ENCODE measurements at regions not wholly inside any gene's neighbourhood (a gene's known extent, or its start where the extent isn't known, plus 50 kb on each side); places are given as distances from the start of the nearest gene placed in this dataset.

GRCh38 chr4:19381068-19381467, 870.6 kb upstream of the SLIT2 start:
- DNase-seq, result no peak

DNA sequence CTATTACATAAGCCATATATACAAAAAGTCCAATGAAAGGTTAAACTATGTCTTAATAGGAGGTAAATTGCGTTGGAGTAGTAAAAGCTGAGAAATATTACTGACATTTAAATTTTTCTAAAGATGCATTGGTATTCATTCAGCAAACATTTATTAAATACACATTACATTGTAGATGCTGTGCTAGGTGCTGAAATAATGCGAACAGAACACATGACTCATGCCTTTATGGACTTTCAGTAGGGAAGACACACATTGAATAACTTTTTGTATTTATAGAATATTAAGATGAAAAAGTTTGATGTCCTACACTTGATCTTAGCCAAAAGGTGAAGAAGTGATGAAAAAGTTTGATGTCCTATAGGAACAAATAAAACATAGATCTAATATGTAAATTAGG, 871.1 kb upstream of the SLIT2 start:
- no peak for DNase-seq

- DNase-seq, result no peak
Measured at GRCh38 chr4:19379191-19379708, 872.5 kb upstream of the SLIT2 start.

- no peak for DNase-seq
Measured at GRCh38 chr4:19375931-19376330, 875.8 kb upstream of the SLIT2 start.

- no peak for DNase-seq
Measured at GRCh38 chr4:19375136-19375804, 876.4 kb upstream of the SLIT2 start.

GRCh38 chr4:19372390-19372789, 879.3 kb upstream of the SLIT2 start:
- no peak for DNase-seq

DNA sequence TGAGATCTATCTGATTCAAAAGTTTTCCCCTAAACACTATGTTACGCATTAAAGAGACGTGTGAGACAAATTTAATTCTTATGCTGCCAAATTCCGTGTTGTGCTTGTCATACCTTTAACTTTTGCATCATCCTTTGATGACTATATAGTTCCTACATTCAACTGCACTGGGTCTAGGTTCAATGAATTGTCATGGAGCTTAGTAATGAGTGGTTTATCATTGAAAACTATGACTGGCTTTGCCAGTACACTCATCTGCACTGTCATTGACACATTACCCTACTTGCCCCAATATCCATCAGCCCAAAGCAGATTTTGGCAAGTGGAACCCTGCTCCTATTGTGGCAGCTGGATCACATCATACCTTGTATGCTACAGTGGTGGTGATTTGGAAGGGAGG, 882.9 kb upstream of the SLIT2 start:
- DNase-seq, result no peak

- no peak for DNase-seq
Measured at GRCh38 chr4:19366916-19367315, 884.8 kb upstream of the SLIT2 start.

DNA sequence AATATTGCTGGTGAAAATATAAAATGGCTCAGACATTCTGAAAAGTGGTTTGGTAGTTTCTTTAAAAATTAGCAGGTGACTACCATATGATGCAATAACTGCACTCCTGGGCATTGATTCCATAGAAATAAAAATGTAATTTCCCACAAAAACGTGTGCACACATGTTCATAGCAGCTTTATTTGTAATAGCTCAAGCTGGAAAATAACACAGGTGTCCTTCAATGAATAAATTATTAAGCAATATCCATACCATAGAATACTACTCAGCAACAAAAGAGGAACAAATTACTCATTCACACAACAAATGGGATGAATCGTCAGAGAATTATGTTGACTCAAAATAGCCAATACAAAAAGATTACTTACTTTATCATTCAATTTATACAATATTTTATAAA, 893.7 kb upstream of the SLIT2 start:
- no peak for DNase-seq

DNA sequence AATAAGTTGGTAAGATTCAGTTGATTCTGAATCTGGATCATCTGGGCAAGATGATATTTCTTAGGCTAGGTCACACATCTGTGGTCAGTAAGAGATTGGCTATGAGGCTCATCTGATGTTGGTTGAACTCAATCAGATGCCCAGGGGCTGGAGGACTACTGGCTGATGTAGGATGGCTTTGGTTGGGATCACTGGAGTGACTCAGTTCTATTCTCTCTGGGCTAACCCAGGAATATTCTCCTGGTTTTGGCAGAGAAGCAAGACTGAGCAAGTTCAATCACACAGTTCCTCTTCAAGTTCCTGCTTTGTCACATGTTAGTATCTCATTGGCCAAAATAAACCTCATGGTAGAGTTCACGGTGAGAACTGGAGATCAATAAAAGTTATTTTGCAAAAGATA, 902.3 kb upstream of the SLIT2 start:
- DNase-seq, result no peak

GRCh38 chr4:19348746-19349145, 903.0 kb upstream of the SLIT2 start:
- no peak for DNase-seq

GRCh38 chr4:19346636-19347035, 905.1 kb upstream of the SLIT2 start:
- DNase-seq, result no peak

DNA sequence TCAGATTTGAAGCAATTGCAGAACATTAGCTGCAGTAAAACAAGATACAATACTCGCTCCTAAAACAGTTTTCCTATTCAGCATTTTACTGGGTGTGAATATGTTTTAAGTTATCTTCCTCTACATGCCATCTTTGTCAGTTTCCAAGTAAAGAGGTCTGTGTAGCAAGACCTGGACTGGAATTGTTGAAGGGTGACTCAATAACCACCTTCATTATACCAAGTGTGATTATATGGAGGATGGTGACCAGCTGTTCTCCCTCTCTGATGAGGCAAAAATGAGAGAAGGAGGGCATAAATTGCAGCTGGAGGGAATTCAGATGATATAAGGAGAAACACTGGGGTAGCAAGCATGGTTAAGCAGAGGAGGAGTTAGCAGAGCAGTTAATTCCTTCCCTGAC, 922.1 kb upstream of the SLIT2 start:
- no peak for DNase-seq

- no peak for DNase-seq
Measured at GRCh38 chr4:19329077-19329476, 922.6 kb upstream of the SLIT2 start.

- DNase-seq, result no peak
Measured at GRCh38 chr4:19327364-19327763, 924.3 kb upstream of the SLIT2 start.

DNA sequence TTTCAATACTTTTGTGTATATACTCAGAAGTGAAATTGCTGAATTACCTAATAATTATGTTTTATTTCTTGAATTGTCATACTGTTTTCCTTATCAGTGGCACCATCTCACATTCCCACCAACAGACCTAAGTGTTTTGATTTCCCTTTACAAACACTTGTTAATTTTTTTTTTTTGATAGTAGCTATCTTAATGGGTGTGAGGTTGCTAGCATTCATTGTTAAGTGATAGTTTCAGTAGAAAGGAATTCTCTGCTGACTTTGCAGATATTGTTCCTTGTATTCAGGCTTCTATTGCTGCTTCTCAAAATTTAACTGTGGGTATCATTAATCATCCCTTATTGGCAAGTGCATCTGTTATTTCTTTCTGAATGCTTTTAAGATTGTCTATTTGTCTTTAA, 927.5 kb upstream of the SLIT2 start:
- DNase-seq, result no peak

GRCh38 chr4:19319607-19320006, 932.1 kb upstream of the SLIT2 start:
- DNase-seq, result no peak

DNA sequence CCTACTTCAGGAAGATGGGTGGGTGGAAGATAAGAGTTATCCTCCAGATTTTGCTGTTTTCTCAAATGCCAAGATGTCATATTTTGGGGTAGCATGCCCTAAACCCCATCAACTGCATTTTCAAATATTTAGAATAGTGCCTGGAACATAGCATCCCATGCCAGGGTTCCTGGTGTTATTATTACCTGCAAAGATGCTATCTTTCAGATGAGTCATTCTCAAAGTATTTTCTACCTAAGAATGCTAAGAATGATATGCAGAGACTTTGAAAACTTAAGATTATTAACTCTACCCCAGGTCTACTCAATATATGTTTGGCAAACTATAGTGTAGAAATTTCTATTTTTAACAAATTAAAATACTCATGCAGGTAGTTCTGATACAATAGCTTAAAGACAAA, 934.3 kb upstream of the SLIT2 start:
- no peak for DNase-seq

DNA sequence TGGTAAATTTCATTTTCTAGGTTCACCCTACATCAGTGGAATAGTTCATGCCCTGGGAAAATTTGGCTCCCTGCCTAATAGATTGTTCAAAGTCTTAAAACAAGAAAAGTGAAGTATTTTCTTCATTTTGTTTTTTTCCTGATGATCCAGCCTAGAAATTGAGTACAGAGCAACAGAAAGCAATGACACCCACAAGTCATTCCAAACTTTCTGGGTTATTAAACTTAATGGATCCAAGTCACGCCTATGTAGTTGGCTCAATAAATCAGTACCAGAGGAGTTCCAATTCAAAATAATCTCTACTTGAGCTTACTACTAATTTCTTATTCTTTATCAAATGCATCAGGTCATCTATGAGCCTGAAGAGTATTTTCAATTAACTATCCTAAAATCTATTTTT, 937.6 kb upstream of the SLIT2 start:
- no peak for DNase-seq

DNA sequence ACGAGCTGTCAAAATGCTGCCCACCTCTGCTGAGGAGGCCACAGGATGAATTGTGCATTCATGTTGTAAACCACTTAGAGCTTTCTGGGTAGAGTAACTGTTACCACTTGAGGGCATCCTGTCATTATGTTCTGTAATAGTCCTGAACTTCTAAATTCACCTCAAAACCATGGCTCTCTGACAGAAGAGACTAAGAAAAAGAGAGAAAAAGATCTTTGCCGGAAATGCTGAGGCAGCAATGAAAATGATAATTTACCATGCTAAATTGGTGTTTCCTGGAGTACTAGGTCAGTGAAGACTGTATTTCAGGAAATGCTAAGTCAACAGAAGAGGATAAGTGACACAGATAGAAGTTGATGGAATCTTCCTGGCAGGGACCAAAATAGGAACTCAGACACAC, 942.3 kb upstream of the SLIT2 start:
- DNase-seq, result no peak

- no peak for DNase-seq
Measured at GRCh38 chr4:19304028-19304427, 947.7 kb upstream of the SLIT2 start.

- DNase-seq, result no peak
Measured at GRCh38 chr4:19301527-19301926, 950.2 kb upstream of the SLIT2 start.

DNA sequence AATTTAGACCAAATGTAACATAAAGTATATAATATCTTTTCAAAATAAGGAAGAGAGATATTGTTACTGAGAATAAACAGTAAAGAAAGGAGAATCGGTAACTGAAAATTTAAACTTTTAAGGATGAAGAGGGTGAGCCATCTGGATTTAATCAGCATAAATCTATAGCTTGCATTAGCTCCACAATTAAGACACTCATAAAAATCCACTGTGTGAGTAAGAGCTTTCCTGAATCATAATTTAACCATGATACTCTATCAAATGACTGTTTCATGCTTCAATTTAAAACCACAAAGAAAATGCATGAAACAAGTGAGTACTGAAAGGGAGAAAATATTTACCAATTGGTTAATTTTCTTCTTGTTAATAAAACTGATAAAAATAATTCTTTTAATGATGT, 951.5 kb upstream of the SLIT2 start:
- DNase-seq, result no peak

DNA sequence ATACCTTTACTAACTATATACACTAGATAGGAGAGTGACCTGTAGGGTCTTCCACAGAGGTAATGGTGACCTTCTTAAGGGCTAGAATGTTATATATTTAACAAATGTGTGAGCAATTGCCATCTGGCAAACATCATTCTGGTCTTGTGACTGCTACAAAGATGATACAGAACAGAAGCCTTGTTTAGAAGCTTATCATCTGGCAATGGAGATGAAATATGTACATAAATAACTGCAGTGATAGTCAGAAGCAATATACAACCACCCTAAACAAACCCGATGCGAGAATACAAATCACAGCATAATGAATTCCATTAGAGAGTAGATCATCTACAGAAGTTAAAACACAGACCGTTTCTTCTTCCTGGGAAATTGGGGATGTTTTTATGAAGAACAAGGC, 952.7 kb upstream of the SLIT2 start:
- no peak for DNase-seq

- no peak for DNase-seq
Measured at GRCh38 chr4:19293781-19294180, 957.9 kb upstream of the SLIT2 start.

GRCh38 chr4:19293080-19293479, 958.6 kb upstream of the SLIT2 start:
- DNase-seq, result no peak
